ENCODE measurements at regions not wholly inside any gene's neighbourhood (a gene's known extent, or its start where the extent isn't known, plus 50 kb on each side); places are given as distances from the start of the nearest gene placed in this dataset.

- peaks cover 18 to 37% (median 30%) of the 10 kb centered on the region in 7 donors for H3K9me3 Mint-ChIP-seq
- Histone ChIP-seq H4K20me1 (ENCODE audit: insufficient read depth, low read length) (no peaks in the 10 kb centered on the region), H3K9me3 (replicated peaks in 1 of 2; ENCODE audit: control insufficient read depth in 1 of 2, insufficient read depth in 1 of 2, low read length in 2 of 2) (peaks cover 26 to 37% of the 10 kb centered on the region in 2 donors), H3K4me1 (ENCODE audit: control insufficient read depth in 1 of 2, insufficient read depth in 2 of 2, low read length in 2 of 2) (no peaks in the 10 kb centered on the region), H3K27me3 (ENCODE audit: control insufficient read depth in 2 of 2, insufficient read depth in 2 of 2, low read length in 2 of 2) (no peaks in the 10 kb centered on the region), H3K4me3 (replicated peaks in 1 of 3; ENCODE audit: low read depth in 2 of 3, low read length in 3 of 3) (no peak overlapping the region), H3K4me2 (replicated peaks; ENCODE audit: extremely low read depth, low read length, poor library complexity, severe bottlenecking) (no peak overlapping the region), H3K36me3 (replicated peaks in 1 of 2; ENCODE audit: control insufficient read depth in 1 of 2, insufficient read depth in 2 of 2, low read length in 2 of 2) (no peaks in the 10 kb centered on the region), H3K79me2 (ENCODE audit: insufficient read depth, low read length) (no peaks in the 10 kb centered on the region), H2AFZ (ENCODE audit: insufficient read depth, low read depth, low read length, poor library complexity, severe bottlenecking) (no peak overlapping the region), H3K27ac (ENCODE audit: low read depth in 1 of 2, low read length in 2 of 2) (no peak overlapping the region), H3K9ac (ENCODE audit: insufficient read depth, low read length, poor library complexity, severe bottlenecking) (no peak overlapping the region)
- TF ChIP-seq, protein P1, sequence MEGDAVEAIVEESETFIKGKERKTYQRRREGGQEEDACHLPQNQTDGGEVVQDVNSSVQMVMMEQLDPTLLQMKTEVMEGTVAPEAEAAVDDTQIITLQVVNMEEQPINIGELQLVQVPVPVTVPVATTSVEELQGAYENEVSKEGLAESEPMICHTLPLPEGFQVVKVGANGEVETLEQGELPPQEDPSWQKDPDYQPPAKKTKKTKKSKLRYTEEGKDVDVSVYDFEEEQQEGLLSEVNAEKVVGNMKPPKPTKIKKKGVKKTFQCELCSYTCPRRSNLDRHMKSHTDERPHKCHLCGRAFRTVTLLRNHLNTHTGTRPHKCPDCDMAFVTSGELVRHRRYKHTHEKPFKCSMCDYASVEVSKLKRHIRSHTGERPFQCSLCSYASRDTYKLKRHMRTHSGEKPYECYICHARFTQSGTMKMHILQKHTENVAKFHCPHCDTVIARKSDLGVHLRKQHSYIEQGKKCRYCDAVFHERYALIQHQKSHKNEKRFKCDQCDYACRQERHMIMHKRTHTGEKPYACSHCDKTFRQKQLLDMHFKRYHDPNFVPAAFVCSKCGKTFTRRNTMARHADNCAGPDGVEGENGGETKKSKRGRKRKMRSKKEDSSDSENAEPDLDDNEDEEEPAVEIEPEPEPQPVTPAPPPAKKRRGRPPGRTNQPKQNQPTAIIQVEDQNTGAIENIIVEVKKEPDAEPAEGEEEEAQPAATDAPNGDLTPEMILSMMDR (IDR thresholded peaks at IDR 0.05) = no peak
- H3K4me3 Mint-ChIP-seq = no peak overlapping the region
- intact Hi-C loops (cut with micrococcal nuclease) = no loop called here
- peaks cover 0 to 2% (median 0%) of the 10 kb centered on the region in 3 donors for H3K27me3 Mint-ChIP-seq (ENCODE audit: low read depth in 3 of 3)
- no peaks in the 10 kb centered on the region for H3K4me1 Mint-ChIP-seq
- H3K27ac Mint-ChIP-seq = no peak overlapping the region
- no peaks in the 10 kb centered on the region for H3K36me3 Mint-ChIP-seq
- DNase-seq = no peak
Observed at GRCh38 chr2:167450364-167450763, 562.1 kb downstream of the XIRP2 start.

DNA sequence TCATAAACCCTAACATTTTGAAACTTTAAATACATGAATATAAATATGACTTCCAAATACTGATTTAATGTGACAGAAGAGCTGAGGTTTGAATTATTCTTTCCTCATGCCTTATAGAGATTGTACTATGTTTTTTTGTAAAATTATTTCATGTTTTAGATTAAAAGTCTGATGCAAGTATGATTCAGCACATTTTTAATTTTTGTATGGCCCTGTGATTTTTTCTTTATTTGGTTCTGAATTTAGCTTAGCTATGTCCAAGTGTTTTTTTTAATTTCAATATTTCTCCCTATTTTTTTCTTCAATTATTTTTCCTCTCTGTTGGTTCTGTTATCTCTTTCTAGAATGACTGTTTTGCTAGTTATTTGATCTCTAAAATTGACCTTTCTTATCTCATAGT is 552.1 kb downstream of the XIRP2 start:
- H3K4me1 ChIP-seq (ENCODE audit: control insufficient read depth in 1 of 2, insufficient read depth in 2 of 2, low read length in 2 of 2) = no peaks in the 10 kb centered on the region
- no peaks in the 10 kb centered on the region for H3K36me3 ChIP-seq (replicated peaks in 1 of 2; ENCODE audit: control insufficient read depth in 1 of 2, insufficient read depth in 2 of 2, low read length in 2 of 2)
- Mint-ChIP-seq H3K4me3 (no peak overlapping the region), H3K36me3 (no peaks in the 10 kb centered on the region), H3K27me3 (ENCODE audit: low read depth in 3 of 3) (peaks cover 0 to 2% (median 1%) of the 10 kb centered on the region in 3 donors), H3K9me3 (peaks cover 3 to 12% (median 5%) of the 10 kb centered on the region in 7 donors), H3K27ac (no peak overlapping the region), H3K4me1 (no peaks in the 10 kb centered on the region)
- H3K79me2 ChIP-seq (ENCODE audit: insufficient read depth, low read length) = no peaks in the 10 kb centered on the region
- H4K20me1 ChIP-seq (ENCODE audit: insufficient read depth, low read length) = no peaks in the 10 kb centered on the region
- no peak overlapping the region for H3K27ac ChIP-seq (ENCODE audit: low read depth in 1 of 2, low read length in 2 of 2)
- TF ChIP-seq, protein P1 (IDR thresholded peaks at IDR 0.05) = no peak
- no peak overlapping the region for H3K4me3 ChIP-seq (replicated peaks in 1 of 3; ENCODE audit: low read depth in 2 of 3, low read length in 3 of 3)
- H3K9me3 ChIP-seq (replicated peaks in 1 of 2; ENCODE audit: control insufficient read depth in 1 of 2, insufficient read depth in 1 of 2, low read length in 2 of 2) = no peaks in the 10 kb centered on the region
- no peaks in the 10 kb centered on the region for H3K27me3 ChIP-seq (ENCODE audit: control insufficient read depth in 2 of 2, insufficient read depth in 2 of 2, low read length in 2 of 2)
- DNase-seq = no peak
- no peak overlapping the region for H3K9ac ChIP-seq (ENCODE audit: insufficient read depth, low read length, poor library complexity, severe bottlenecking)
- no peak overlapping the region for H2AFZ ChIP-seq (ENCODE audit: insufficient read depth, low read depth, low read length, poor library complexity, severe bottlenecking)
- no peak overlapping the region for H3K4me2 ChIP-seq (replicated peaks; ENCODE audit: extremely low read depth, low read length, poor library complexity, severe bottlenecking)
- intact Hi-C loops (cut with micrococcal nuclease) = no loop called here

Data from CD14-positive monocyte (primary cell).